NCI-H69 (cell line): ENCODE measurements at regions not wholly inside any gene's neighbourhood (a gene's known extent, or its start where the extent isn't known, plus 50 kb on each side); places are given as distances from the start of the nearest gene placed in this dataset.
"Not testable (repeated sequence)": the region's sequence is repeated elsewhere in the genome, so short reads cannot be mapped to it uniquely, and the experiment has no call there.

Source experiments
- DNase-seq: peaks from one replicate; lab custom pipeline; 2025; lab: John Stamatoyannopoulos, UW

DNA sequence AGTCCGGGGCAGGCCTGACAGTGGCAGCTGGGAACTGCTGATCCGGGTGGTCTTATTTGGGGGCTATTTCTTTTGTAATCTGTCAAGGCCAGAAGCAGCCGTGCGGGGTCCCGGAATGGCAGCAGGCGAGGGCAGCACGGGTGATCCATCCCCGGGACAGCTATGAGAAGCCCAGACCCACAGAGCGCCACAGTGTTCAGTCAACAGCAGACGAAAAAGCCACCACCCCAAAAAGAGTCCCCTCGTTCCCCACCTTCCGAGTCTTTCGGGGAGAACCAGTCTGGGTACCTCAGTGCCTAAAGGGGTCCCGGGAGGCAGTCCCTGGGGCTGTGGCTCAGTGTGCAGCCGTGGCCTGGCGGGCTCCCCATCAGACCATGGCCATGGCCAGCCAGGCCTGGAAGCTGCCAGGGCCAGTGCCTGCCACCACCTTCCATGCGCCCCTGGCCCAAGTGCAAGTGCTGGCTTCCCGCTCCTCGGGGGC lies 125.1 kb upstream of the KCTD7 start:
- DNase-seq, result no peak

DNA sequence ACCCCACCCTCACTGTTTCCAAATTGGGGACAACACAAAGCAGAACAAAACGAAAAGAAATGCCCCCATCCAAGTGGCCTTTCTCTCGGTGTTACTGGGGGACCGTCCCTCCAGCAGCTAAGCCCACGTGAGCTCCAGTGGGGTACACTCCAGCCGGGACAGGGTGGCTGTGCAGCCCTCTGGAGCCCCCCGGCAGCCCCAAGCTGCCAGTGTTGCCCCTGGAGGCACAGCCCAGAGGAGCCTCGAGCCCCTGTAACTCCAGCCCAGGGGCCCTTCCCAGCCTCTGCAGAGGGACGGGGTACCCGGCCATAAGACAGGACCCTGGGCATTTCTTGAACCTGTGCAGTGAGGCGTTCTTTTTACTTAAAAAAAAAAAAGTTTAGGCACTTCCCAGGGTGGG lies 124.5 kb upstream of the KCTD7 start:
- no peak for DNase-seq

DNA sequence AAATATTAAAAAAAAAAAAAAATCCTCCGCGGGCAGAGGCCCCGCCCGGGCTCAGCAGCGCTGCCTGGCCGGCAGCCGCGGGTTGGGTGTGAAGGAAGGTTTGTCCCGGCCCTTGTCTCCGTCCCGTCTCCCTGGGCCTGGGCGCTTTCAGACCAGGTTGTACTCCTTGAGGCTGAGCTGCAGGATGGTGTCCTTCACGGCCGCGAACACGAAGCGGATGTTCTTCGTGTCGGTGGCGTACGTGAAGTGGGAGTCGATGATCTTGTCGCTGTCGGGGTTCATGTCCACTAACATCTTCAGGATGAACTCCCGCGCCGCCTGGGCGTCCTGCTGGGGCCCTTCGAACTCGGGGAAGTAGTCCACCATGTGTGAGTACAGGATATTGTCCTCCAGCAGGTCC lies 123.7 kb upstream of the KCTD7 start:
- no peak for DNase-seq

DNA sequence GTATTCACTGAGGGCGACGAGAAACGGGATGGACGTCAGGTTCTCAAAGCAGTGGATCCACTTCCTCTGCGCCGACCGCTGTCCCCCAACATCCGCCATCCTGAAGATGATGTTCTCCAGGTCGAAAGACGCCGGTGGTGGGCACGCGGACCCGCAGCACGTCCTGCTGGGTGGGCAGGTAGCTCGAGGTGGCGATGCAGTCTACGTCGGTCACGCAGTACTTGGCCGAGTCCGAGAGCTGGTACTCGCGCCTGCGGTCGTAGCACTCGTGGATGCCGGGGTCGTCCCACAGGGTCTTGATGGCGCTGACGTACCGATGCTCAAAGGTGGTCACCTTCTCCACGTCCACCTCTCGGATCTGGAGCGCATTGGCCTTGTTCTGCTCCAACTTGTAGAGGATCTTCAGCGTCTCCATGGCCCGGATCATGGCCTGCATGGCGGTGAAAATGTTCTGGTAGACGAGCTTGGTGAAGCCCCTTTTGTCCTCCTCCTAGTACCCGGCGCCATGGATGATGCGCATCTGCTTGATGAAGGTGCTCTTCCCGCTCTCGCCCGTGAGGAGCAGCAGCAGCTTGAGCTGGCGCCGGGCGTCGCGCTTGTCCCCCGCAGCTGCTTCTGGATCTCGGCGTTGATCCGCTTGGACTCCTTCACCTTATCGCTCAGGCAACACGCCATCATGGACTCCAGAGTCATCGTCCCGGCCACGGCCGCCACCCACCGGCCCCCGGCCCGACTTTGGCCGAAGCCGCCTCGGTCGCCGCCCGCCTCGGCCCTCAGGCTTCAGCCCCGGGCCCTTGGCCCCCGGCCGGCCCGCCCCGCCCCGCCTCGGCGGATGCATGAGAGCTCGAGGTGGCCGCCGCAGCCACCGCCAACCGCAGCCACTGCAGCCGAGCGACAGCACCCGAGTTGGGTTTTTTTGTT lies 122.9 kb upstream of the KCTD7 start:
- DNase-seq, result peak; percentile 59

DNA sequence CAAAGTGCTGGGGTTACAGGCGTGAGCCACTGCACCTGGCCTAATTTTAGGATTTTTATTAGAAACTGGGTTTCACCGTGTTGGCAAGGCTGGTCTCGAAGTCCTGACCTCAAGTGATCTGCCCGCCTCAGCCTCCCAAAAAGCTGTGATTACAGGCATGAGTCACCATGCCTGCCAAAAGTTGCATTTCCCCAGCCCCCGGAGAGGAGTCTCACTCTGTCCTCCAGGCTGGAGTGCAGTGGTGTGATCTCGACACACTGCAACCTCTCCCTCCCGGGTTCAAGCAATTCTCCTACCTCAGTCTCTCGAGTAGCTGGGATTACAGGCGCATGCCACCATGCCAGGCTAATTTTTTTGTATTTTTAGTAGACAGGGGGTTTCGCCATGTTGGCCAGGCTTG lies 122.0 kb upstream of the KCTD7 start:
- not testable (repeated sequence) for DNase-seq

DNA sequence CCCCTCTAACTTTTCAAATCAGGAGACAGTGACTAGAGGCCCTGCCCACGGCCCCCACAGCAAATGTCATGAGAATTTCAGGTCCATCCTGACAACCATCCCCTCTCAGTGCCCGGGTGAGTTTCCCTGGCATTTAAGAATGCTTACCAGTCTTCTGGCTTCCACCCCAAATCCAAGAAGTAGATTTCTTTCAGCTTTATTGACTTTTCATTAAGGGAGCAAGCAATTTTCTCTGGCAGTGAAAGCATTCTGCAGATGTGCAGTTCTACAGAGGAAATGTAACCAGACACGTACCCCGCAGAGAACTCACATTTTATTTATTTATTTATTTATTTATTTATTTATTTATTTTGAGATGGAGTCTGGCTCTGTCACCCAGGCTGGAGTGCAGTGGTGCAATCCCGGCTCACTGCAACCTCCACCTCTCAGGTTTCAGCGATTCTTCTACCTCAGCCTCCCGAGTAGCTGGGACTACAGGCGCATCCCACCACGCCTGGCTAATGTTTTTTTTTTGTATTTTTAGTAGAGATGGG lies 120.9 kb upstream of the KCTD7 start:
- peak; percentile 61 for DNase-seq

DNA sequence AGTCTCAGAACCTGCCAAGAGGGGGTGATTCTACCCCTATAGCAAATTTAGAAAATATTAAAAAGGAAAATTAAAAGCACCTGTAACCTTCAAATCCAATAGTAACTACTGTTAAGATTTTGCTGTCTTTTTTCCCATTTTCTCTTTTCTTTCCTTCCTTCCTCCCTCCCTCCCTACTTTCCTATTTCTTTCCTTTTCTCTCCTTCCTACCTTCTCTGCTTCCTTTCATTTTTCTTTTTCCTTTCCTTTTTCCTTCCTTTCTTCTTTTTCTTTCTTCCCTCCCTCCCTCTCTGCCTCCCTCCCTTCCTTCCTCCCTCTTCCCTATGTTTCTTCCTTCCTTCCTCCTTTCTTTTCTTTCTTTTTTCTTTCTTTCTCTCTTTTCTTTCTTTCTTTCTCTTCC lies 120.2 kb upstream of the KCTD7 start:
- no peak for DNase-seq

DNA sequence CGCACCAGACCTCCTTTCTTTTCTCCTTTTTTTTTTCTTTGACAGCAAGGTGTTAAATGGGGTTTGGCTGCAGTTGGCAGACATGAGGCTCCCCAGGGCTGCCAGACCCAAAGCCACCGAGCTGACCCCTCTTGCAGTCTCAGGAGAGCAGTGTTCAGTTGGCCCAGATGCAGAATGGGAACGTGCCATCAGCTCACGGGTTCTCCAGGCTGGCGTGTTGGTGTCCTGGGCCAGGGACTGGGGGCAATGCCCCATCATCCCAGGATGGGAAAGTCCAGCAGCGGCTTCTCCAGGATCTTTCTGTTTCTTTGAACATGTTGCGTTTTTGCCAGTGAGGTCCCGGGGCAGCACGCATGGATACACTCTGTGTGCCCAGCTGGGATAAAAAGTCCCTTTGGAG lies 114.6 kb upstream of the KCTD7 start:
- no peak for DNase-seq

DNA sequence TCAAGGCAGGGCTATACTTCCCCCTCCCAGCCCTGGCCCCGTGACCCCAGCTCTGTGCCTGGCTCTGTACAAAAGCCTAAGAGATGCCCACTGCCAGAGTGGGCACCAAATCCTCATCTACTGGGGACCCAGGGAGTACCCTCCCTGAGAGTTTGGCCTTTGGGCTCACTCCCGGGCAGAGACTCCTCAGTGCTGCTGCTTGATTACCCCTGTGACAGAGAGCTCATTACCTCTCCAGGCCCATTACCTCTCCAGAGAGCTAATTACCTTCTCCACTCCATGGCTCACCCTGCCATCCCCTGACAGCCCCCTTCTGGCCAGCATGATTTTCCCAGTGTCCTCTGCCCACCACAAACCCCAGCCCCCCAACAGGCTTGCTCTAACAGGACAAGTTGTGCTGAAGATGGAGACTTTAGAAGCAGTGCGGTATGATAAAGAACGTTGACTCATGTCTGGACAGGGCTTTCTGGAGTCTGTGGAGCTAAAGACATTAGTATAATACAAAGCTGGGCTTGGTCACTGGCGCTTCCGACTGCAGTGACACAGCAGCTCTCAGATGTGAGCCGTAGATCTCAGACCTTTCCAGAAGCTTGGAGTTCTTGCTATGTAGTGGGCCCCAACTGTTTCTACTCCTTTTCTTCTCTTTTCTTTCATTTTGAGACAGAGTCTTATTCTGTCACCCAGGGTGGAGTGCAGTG lies 111.3 kb upstream of the KCTD7 start:
- DNase-seq, result no peak

DNA sequence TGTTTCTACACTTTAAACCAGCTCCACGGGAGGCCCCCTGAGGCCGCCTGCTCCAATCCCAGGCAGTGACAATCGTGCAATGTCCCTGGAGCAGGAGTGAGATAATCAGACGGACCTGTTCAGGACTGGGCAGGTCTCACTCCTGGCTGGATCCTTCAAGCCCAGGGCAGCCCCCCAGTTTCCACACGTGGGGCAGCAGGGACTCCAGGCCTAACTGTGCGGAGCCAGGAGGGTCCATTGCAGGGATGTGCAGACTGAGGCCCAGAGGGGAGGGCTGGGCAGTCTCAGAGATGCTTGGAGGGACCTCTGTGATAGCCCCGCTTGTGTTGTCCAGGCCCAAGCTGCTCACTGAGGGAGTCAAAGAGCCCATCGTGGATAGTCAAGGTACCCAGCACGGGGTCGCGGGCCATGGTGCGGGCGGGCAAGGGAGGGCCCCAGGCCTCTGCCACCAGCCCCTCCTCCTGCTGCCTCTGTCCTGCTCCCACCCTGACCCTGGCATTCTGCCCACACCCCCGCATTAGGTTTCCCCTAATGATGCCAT lies 110.5 kb upstream of the KCTD7 start:
- DNase-seq, result no peak

DNA sequence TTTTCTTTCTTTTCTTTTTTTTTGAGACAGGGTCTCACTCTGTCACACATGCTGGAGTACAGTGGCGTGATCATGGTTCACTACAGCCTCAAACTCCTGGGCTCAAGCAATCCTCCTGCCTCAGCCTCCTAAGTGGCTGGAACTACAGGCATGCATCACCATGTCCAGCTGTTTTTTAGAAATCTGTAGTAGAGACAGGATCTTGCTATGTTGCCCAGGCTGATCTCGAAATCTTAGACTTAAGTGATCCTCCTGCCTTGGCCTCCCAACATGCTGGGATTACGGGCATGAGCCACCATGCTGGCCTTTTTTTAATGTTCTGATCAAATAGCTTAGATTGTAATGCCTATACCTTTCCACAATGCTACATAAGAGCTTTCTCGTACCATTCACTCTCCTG lies 107.0 kb upstream of the KCTD7 start:
- no peak for DNase-seq

DNA sequence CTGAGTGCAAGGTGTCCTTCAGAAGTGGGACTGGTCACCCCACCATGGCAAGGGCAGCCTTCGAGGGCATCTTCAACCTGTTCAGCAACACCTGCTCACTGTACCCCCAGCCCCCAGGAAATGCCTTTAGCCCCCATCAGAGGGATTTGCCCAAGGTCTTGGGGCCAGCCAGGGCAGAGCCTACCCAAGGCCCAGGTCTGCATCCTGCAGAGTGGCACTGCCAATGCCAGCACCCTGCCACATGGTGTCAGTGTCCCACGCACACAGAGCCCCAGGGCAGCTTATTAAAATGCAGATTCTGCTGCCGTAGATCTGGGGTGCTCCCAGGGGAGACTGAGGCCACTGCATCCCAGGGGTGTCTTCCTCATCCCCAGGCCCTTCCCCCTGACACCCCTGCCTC lies 106.2 kb upstream of the KCTD7 start:
- peak; percentile 39 for DNase-seq

DNA sequence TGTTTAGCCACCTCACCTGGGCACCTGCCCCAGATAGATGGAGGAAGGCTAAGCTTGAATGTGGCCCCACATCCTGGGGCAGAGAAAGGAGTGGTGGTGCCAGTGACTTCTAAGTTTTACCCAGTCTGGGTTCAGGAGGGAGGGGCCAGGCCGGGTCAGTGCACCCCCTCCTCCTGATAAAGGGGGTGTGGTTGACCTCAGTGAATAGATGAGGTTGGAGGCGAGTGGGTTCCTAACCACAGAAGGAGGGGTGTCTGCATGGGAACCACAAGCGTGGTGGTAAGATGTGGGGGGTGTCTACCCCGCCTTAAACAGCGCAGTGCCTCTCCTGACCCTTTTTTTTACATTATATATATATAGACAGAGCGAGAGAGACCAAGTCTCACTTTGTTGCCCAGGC lies 105.3 kb upstream of the KCTD7 start:
- DNase-seq, result no peak

DNA sequence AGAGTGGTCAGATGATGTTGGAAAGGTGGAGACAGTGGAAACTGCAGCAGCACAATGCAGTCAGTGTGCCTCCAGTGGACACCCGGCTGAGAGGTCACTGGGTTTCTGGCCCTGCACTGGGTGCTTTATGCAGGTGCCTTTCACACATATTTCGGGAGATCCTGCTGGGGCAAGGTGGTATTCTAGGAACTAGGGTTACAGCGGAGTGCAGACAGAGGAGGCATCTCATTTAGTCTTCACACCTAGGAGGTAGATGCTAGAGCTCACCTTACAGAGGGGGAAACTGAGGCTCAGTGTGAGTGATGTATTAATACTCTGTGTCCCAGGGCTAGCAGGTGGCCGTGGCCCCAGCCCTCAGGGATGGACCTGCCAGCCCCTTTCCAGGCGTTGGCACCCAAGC lies 103.9 kb upstream of the KCTD7 start:
- DNase-seq, result no peak

DNA sequence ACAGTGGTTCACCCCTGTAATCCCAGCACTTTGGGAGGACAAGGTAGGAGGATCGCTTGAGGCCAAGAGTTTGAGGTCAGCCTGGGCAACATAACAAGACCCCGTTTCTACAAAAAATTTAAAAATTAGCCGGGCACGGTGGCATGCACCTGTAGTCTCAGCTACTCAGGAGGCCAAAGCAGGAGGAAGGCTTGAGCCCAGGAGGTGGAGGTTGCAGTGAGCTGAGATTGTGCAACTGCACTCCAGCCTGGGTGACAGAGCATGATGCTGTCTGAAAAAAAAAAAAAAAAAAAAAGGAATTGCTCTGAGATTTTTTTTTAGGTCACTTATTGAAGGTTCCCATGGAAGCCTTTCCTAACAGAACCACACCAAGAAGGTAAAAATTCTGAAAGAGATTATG lies 101.9 kb upstream of the KCTD7 start:
- not testable (repeated sequence) for DNase-seq

DNA sequence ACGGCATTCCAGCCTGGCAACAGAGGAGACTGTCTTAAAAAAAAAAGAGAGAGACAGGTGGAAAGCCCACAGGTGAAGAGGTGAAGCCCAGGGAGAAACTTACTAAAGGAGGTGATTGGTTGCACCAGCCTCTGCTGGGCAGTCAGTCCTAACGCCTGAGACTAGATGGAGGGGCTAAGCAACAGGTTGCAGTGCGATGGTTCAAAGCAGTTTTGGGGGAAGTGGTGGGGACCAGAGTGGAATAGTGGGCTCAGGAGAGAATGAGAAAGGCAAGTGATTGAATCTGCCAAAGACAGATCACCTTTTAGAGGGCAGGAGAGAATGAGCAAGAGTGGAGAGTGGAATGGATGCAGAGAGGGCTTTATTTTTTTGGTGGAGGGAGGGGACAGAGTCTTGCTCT lies 100.0 kb upstream of the KCTD7 start:
- no peak for DNase-seq

DNA sequence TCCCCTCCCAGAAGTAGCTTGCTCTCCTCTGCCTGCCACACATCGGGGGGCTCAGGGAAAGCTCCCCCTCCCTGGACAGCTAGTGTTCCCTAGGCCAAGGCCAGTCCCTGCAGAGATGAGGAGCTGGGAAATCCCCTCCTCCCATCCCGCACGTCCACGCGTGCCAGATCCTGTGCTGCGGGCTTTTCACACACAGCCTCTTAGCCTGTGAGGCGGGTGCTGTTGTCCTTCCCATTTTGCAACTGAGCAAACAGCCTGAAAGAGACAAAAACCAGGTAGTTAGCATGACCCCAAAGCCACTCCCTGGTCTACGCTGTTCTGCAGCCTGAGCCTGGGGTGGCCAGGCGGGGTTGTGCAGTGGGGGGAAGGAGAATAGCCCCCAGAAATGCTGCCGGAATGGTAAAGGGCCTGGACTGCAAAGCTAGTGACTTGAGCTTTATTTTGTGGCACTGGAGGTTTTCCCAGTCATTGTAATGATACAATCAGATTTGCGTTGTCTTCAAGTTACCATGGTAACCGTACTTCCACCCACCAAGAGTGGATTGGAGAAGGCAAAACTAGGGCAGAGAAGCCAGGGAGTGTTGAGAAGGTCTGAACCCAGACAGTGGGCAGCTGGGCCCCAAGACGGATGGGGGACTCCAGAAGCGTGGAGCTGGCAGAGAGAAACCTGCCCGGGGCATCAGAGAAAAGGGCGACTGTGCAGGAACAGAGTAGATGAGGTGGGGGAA lies 98.6 kb upstream of the KCTD7 start:
- DNase-seq, result no peak

DNA sequence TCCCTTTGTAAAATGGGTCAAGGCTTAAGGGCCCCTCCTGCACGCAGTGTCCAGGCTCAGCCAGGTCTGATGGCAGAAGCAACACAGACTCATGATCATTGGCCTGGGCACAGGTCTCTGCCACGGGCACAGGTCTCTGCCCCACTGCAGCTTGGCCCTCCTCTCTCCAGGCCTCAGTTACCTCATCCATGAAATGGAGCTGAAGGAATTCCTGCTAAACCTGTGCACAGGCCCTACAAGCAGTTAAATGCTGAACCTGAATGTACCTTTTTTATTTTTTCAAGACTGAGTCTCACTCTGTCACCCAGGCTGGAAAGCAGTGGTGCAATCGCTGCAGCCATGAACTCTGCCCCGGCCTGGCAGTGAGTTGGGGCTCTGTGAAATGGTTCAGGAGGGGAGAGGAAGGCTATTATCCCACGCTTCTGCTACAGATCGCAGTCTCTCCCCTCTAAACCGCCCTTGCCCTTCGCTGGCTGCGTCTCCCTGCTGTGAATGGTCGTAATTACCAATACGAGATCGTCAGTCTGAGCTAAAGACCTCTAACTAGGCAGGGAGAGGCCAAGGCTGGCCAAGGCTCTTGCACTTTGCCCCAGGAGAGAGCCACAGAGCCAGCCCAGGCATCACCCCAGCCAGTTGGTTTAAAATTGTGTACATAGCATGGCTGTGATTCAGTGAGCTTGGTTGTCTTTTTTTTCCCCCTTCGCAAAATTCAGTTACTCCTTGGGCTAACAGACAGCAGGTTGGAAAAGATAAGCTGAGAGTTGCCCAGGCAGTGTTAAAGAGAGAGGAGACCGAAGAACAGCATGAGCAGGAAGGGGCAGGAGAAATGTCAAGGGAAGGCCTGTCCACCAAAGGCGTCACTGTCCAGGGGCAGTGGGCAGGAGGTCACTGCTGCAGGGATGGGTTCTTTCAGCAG lies 93.0 kb upstream of the KCTD7 start:
- DNase-seq, result no peak

DNA sequence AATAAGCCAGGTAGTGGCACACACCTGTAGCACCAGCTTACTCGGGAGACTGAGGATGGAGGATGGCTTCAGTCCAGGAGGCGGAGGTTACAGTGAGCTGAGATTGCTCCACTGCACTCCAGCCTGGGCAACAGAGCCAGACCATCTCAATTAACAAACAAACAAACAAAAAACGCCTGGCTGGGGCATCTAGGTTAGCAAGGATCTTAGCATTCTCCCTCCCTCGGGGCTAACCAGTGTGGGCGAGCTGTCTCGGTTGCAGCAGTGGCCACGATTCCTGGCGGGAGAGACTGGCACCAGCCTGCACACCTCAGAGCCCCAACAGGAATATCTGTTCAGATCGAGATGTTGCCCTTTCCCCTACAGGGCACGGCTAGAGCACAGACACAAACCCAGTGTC lies 91.3 kb upstream of the KCTD7 start:
- no peak for DNase-seq

DNA sequence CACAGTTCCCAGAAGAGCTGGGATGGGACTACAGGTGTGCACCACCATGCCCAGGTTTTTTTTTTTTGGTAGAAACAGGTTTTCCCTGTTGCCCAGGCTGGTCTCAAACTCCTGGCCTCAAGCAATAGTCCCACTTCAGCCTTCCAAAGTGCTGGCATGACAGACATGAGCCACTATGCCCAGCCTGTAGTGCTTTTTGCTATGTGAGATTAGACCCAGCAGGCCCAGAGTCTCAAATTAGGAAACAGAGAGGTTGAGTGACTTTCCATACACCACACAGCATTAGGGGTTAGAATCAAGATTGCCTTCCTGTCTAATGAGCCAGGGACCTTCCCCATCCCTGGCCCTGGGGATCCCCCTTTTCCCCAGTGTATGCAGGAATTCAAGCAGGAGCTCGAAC lies 90.8 kb upstream of the KCTD7 start:
- DNase-seq, result no peak

DNA sequence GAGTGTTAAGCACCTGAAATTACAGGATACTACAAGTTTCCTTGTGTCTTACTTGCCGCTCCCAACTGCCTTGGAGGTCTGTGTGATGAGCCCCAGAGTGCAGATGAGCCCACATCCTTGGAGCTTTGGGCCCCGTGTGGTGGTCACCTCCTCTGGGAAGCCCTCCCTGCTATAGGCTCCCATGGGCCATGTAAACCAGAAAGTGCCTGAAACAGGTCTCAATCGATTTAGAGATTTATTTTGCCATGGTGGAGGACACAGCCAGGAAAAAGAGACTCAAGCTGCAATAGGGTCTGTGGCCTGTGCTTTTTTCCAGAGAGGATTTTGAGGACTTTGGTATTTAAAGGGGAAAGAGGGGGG lies 89.4 kb upstream of the KCTD7 start:
- no peak for DNase-seq
